ENCODE measurements at regions not wholly inside any gene's neighbourhood (a gene's known extent, or its start where the extent isn't known, plus 50 kb on each side); places are given as distances from the start of the nearest gene placed in this dataset.
"Not testable (repeated sequence)": the region's sequence is repeated elsewhere in the genome, so short reads cannot be mapped to it uniquely, and the experiment has no call there.

- no peak for DNase-seq (ENCODE audit: low spot score)
Measured at GRCh38 chr18:1488394-1488793, 583.7 kb downstream of the ADCYAP1 start.

- DNase-seq (ENCODE audit: low spot score), result no peak
Measured at GRCh38 chr18:1488957-1489356, 584.3 kb downstream of the ADCYAP1 start.

- no peak for DNase-seq (ENCODE audit: low spot score)
Measured at GRCh38 chr18:1495387-1495786, 590.7 kb downstream of the ADCYAP1 start.

- DNase-seq (ENCODE audit: low spot score), result no peak
Measured at GRCh38 chr18:1496096-1496495, 591.4 kb downstream of the ADCYAP1 start.

GRCh38 chr18:1498216-1498615 lies 593.5 kb downstream of the ADCYAP1 start:
- no peak for DNase-seq (ENCODE audit: low spot score)

- no peak for DNase-seq (ENCODE audit: low spot score)
Measured at GRCh38 chr18:1499265-1499664, 594.6 kb downstream of the ADCYAP1 start.

- DNase-seq (ENCODE audit: low spot score), result no peak
Measured at GRCh38 chr18:1503847-1504246, 599.2 kb downstream of the ADCYAP1 start.

GRCh38 chr18:1505856-1506255 lies 601.2 kb downstream of the ADCYAP1 start:
- no peak for DNase-seq (ENCODE audit: low spot score)

GRCh38 chr18:1510542-1511179 lies 606.0 kb downstream of the ADCYAP1 start:
- no peak for DNase-seq (ENCODE audit: low spot score)

- no peak for DNase-seq (ENCODE audit: low spot score)
Measured at GRCh38 chr18:1511619-1512311, 607.1 kb downstream of the ADCYAP1 start.

- DNase-seq (ENCODE audit: low spot score), result no peak
Measured at GRCh38 chr18:1513519-1513918, 608.8 kb downstream of the ADCYAP1 start.

- DNase-seq (ENCODE audit: low spot score), result not testable (repeated sequence)
Measured at GRCh38 chr18:1521588-1522248, 617.0 kb downstream of the ADCYAP1 start.

GRCh38 chr18:1522249-1522615 lies 617.6 kb downstream of the ADCYAP1 start:
- DNase-seq (ENCODE audit: low spot score), result no peak

GRCh38 chr18:1526991-1527390 lies 622.3 kb downstream of the ADCYAP1 start:
- DNase-seq (ENCODE audit: low spot score), result no peak

- no peak for DNase-seq (ENCODE audit: low spot score)
Measured at GRCh38 chr18:1527805-1528204, 623.1 kb downstream of the ADCYAP1 start.

GRCh38 chr18:1528447-1528846 lies 623.8 kb downstream of the ADCYAP1 start:
- no peak for DNase-seq (ENCODE audit: low spot score)

- DNase-seq (ENCODE audit: low spot score), result no peak
Measured at GRCh38 chr18:1528964-1529509, 624.4 kb downstream of the ADCYAP1 start.

- DNase-seq (ENCODE audit: low spot score), result no peak
Measured at GRCh38 chr18:1530650-1531049, 626.0 kb downstream of the ADCYAP1 start.

GRCh38 chr18:1539276-1539675 lies 634.6 kb downstream of the ADCYAP1 start:
- DNase-seq (ENCODE audit: low spot score), result no peak

GRCh38 chr18:1541478-1541877 lies 636.8 kb downstream of the ADCYAP1 start:
- no peak for DNase-seq (ENCODE audit: low spot score)

- no peak for DNase-seq (ENCODE audit: low spot score)
Measured at GRCh38 chr18:1542230-1542774, 637.6 kb downstream of the ADCYAP1 start.

- no peak for DNase-seq (ENCODE audit: low spot score)
Measured at GRCh38 chr18:1544016-1544415, 639.3 kb downstream of the ADCYAP1 start.

- not testable (repeated sequence) for DNase-seq (ENCODE audit: low spot score)
Measured at GRCh38 chr18:1557711-1558110, 653.0 kb downstream of the ADCYAP1 start.
